ENCODE measurements at regions not wholly inside any gene's neighbourhood (a gene's known extent, or its start where the extent isn't known, plus 50 kb on each side); places are given as distances from the start of the nearest gene placed in this dataset.

DNA sequence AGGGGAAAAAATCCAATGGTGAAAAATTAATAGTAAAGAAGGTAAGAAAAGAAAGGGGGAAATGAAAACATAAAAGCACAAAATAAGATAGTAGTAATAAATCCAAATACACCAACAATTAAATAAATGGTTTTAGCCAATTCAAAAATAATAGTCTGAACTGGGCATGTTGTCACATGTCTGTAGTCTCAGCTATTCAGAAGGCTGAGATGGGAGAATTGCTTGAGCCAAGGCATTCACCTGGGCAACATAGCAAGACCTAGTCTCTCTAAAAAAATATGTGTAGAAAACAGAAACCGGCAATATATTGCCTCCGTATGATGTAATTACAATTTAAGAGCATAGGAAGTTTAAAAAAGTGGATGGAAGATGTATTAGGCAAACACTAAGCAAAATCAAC lies 311.3 kb upstream of the FERMT1 start:
- no peak overlapping the region for H4K8ac ChIP-seq (ENCODE audit: extremely low read depth, insufficient read depth, low read length)
- no peak overlapping the region for H3K9ac ChIP-seq (replicated peaks in 1 of 4; ENCODE audit: extremely low read depth in 1 of 4, low read depth in 3 of 4, low read length in 3 of 4)
- no peaks in the 10 kb centered on the region for H3K27me3 ChIP-seq (replicated peaks in 1 of 4; ENCODE audit: control insufficient read depth in 3 of 4, extremely low read depth in 1 of 4, insufficient read depth in 3 of 4, low read length in 3 of 4)
- H2AK5ac ChIP-seq (ENCODE audit: low read depth, low read length): no peak overlapping the region
- no peaks in the 10 kb centered on the region for H3K79me1 ChIP-seq (ENCODE audit: low read depth, low read length)
- CTCF ChIA-PET (ENCODE audit: partially characterized antibody): no interaction called here
- no peak overlapping the region for H3K18ac ChIP-seq (ENCODE audit: extremely low read depth, low read length)
- no peak overlapping the region for H2BK5ac ChIP-seq (ENCODE audit: low read depth, low read length)
- no peak overlapping the region for H4K5ac ChIP-seq (ENCODE audit: insufficient read length, low read depth, low read length)
- H3K14ac ChIP-seq (ENCODE audit: insufficient read length): no peak overlapping the region
- H3K9me3 ChIP-seq (ENCODE audit: insufficient read depth in 2 of 2, low read depth in 1 of 2, low read length in 1 of 2): no peaks in the 10 kb centered on the region
- H4K20me1 ChIP-seq (replicated peaks in 1 of 2; ENCODE audit: control insufficient read depth in 1 of 2, insufficient read depth in 2 of 2, low read length in 2 of 2): no peaks in the 10 kb centered on the region
- no peak overlapping the region for H3K27ac ChIP-seq (ENCODE audit: low read depth, low read length)
- H3K23me2 ChIP-seq (ENCODE audit: low read depth, low read length): no peaks in the 10 kb centered on the region
- no peak overlapping the region for H3K4me3 ChIP-seq (ENCODE audit: extremely low read depth in 1 of 4, insufficient read depth in 2 of 4, low read depth in 3 of 4, low read length in 4 of 4)
- H3K4ac ChIP-seq (replicated peaks; ENCODE audit: insufficient read length, low read depth, low read length): no peak overlapping the region
- H3K4me1 ChIP-seq (replicated peaks in 1 of 4; ENCODE audit: control insufficient read depth in 3 of 4, insufficient read depth in 4 of 4, low read length in 3 of 4): no peaks in the 10 kb centered on the region
- no peak overlapping the region for H2AFZ ChIP-seq (ENCODE audit: low read length)
- no peak overlapping the region for H3K4me2 ChIP-seq (ENCODE audit: insufficient read depth in 1 of 2, low read depth in 2 of 2, low read length in 2 of 2)
- FAIRE-seq (no peak), DNase-seq (ENCODE audit: low read depth in 1 of 2, low spot score in 2 of 2) (no peak)
- H2BK20ac ChIP-seq (ENCODE audit: low read length): no peak overlapping the region
- no peak overlapping the region for H4K91ac ChIP-seq (replicated peaks; ENCODE audit: insufficient read length, low read length)
- WGBS, 2 experiments (ENCODE audit: extremely low coverage in 1 of 2, insufficient coverage in 1 of 2, insufficient read length in 1 of 2, insufficient replicate concordance in 2 of 2, low coverage in 1 of 2, low lambda C conversion rate in 2 of 2, missing lambda C conversion rate in 1 of 2): 89% methylated on average over 2 of the region's 2 CpGs; no CpG with 5 or more reads in 1 of the 2 experiments
- H2BK12ac ChIP-seq (ENCODE audit: low read depth, low read length): no peak overlapping the region
- POLR2A ChIA-PET (ENCODE audit: partially characterized antibody): no interaction called here
- H3K23ac ChIP-seq (ENCODE audit: insufficient read length): no peak overlapping the region
- TF ChIP-seq BACH1 (IDR thresholded peaks at IDR 0.05; ENCODE audit: low read length) (no peak), PHF8 (conservative IDR thresholded peaks at IDR 0.05; ENCODE audit: low read depth, low read length) (no peak), MAFK (IDR thresholded peaks at IDR 0.05; ENCODE audit: low read depth, low read length) (no peak), BCL11A (IDR thresholded peaks at IDR 0.05; ENCODE audit: low read depth in 2 of 2, low read length in 2 of 2) (no peak), SAP30 (IDR thresholded peaks at IDR 0.05; ENCODE audit: insufficient read depth, insufficient replicate concordance, low read length) (no peak), EGR1 (IDR thresholded peaks at IDR 0.05; ENCODE audit: borderline replicate concordance, low read depth, low read length) (no peak), CHD2 (IDR thresholded peaks at IDR 0.05; ENCODE audit: low read length) (no peak), SP2 (IDR thresholded peaks at IDR 0.05; ENCODE audit: low read length) (no peak), EZH2 (IDR thresholded peaks at IDR 0.05; ENCODE audit: low read depth, low read length, severe bottlenecking) (no peak), TBP (IDR thresholded peaks at IDR 0.05; ENCODE audit: low read depth, low read length) (no peak), SRF (IDR thresholded peaks at IDR 0.05; ENCODE audit: low read depth, low read length) (no peak), SIRT6 (IDR thresholded peaks at IDR 0.05; ENCODE audit: low read length) (no peak)
- TF ChIP-seq, protein P1, sequence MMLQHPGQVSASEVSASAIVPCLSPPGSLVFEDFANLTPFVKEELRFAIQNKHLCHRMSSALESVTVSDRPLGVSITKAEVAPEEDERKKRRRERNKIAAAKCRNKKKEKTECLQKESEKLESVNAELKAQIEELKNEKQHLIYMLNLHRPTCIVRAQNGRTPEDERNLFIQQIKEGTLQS (IDR thresholded peaks at IDR 0.05; ENCODE audit: insufficient read depth, low read depth, low read length): no peak
- TF ChIP-seq, protein P2, sequence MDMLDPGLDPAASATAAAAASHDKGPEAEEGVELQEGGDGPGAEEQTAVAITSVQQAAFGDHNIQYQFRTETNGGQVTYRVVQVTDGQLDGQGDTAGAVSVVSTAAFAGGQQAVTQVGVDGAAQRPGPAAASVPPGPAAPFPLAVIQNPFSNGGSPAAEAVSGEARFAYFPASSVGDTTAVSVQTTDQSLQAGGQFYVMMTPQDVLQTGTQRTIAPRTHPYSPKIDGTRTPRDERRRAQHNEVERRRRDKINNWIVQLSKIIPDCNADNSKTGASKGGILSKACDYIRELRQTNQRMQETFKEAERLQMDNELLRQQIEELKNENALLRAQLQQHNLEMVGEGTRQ (IDR thresholded peaks at IDR 0.05; ENCODE audit: low read length): no peak
- no peak overlapping the region for H2BK120ac ChIP-seq (replicated peaks; ENCODE audit: low read depth, low read length)
- no peak overlapping the region for H2BK15ac ChIP-seq (ENCODE audit: low read length)
- no peak overlapping the region for H3K56ac ChIP-seq (replicated peaks; ENCODE audit: insufficient read length, low read depth, low read length)
- no peaks in the 10 kb centered on the region for H3K79me2 ChIP-seq (ENCODE audit: control insufficient read depth in 1 of 2, insufficient read depth in 2 of 2, low read length in 2 of 2)
- H3K36me3 ChIP-seq (ENCODE audit: control insufficient read depth in 2 of 4, insufficient read depth in 4 of 4, low read length in 3 of 4): no peaks in the 10 kb centered on the region
